Activated CD8-positive, alpha-beta T cell treated with anti-CD3 and anti-CD28 coated beads for 36 hours (primary cell): ENCODE measurements at regions not wholly inside any gene's neighbourhood (a gene's known extent, or its start where the extent isn't known, plus 50 kb on each side); places are given as distances from the start of the nearest gene placed in this dataset.
"Not testable (repeated sequence)": the region's sequence is repeated elsewhere in the genome, so short reads cannot be mapped to it uniquely, and the experiment has no call there.

ENCODE experiments used
- ATAC-seq: fragments of 200-7000 bp; cut with Tn5 transposase; one replicate; pipeline ENCODE4 v1.10.0; 2021; ENCODE audit warnings: mild to moderate bottlenecking, moderate library complexity
- CTCF ChIA-PET: fragments of 350-600 bp; sonication (Branson Sonifier 250); formaldehyde crosslinking; loops from one replicate; lab custom pipeline; 2021; ENCODE audit warnings: antibody characterized with exemption; lab: Charles Lee
- POLR2A ChIA-PET: fragments of 350-600 bp; sonication (Branson Sonifier 250); formaldehyde crosslinking; loops from one replicate; lab custom pipeline; 2021; ENCODE audit warnings: antibody characterized with exemption; lab: Charles Lee
- DNase-seq: peaks from one replicate; pipeline ENCODE4 v3.0.0-alpha.2; 2020
- H3K27ac Mint-ChIP-seq: one replicate; pipeline ENCODE4 v1.8.0; 2021; ENCODE audit warnings: mild to moderate bottlenecking, mixed read lengths
- H3K27me3 Mint-ChIP-seq: one replicate; pipeline ENCODE4 v1.8.0; 2021; ENCODE audit warnings: mixed read lengths
- H3K36me3 Mint-ChIP-seq: one replicate; pipeline ENCODE4 v1.8.0; 2021; ENCODE audit warnings: low read depth, mixed read lengths
- H3K4me1 Mint-ChIP-seq: one replicate; pipeline ENCODE4 v1.8.0; 2021; ENCODE audit warnings: low read depth, mixed read lengths
- H3K4me3 Mint-ChIP-seq: one replicate; pipeline ENCODE4 v1.8.0; 2021; ENCODE audit warnings: mild to moderate bottlenecking, moderate library complexity, mixed read lengths
- H3K9me3 Mint-ChIP-seq: one replicate; pipeline ENCODE4 v1.8.0; 2021; ENCODE audit warnings: mixed read lengths
- CTCF ChIP-seq: fragments of 200-600 bp; IDR thresholded peaks from one replicate; pipeline ENCODE4 v1.8.0; 2022; ENCODE audit warnings: antibody characterized with exemption, mild to moderate bottlenecking
- intact Hi-C: fragments of 100-400 bp; cut with micrococcal nuclease; formaldehyde crosslinking; loops from one replicate; pipeline ENCODE4 v1.10.0; 2022

- H3K27ac Mint-ChIP-seq, result no peak overlapping the region
- no peaks in the 10 kb centered on the region for H3K4me1 Mint-ChIP-seq
- H3K27me3 Mint-ChIP-seq, result no peaks in the 10 kb centered on the region
- H3K9me3 Mint-ChIP-seq, result no peaks in the 10 kb centered on the region
- H3K4me3 Mint-ChIP-seq, result no peak overlapping the region
- no peak for DNase-seq
- no peaks in the 10 kb centered on the region for H3K36me3 Mint-ChIP-seq
- POLR2A ChIA-PET, result no interaction called here
- ATAC-seq, result no peak
- CTCF ChIA-PET, result no interaction called here
- TF ChIP-seq CTCF, result no peak
- intact Hi-C loops, result no loop called here
These were observed 473.3 kb downstream of the FBXO15 start for GRCh38 chr18:73674125-73674865.

GRCh38 chr18:73671480-73671879 is 476.2 kb downstream of the FBXO15 start:
- H3K4me1 Mint-ChIP-seq, ATAC-seq, intact Hi-C loops, H3K36me3 Mint-ChIP-seq, H3K27me3 Mint-ChIP-seq, POLR2A ChIA-PET, DNase-seq, H3K4me3 Mint-ChIP-seq, H3K27ac Mint-ChIP-seq, H3K9me3 Mint-ChIP-seq, CTCF ChIA-PET: not testable (repeated sequence)

GRCh38 chr18:73670524-73670923 is 477.1 kb downstream of the FBXO15 start:
- ChIA-PET CTCF (no interaction called here), POLR2A (interaction anchor here (0.7 kb wide), 1 partner anchor 49 kb away, joined by 3 read pairs; no protein-coding TSS in a partner anchor)
- intact Hi-C loops, result no loop called here
- H3K4me1 Mint-ChIP-seq, result no peaks in the 10 kb centered on the region
- ATAC-seq (no peak), DNase-seq (no peak)
- H3K27me3 Mint-ChIP-seq, result no peaks in the 10 kb centered on the region
- no peak overlapping the region for H3K4me3 Mint-ChIP-seq
- H3K9me3 Mint-ChIP-seq, result no peaks in the 10 kb centered on the region
- no peak overlapping the region for H3K27ac Mint-ChIP-seq
- TF ChIP-seq CTCF, result no peak
- no peaks in the 10 kb centered on the region for H3K36me3 Mint-ChIP-seq

- DNase-seq (no peak), ATAC-seq (no peak)
- intact Hi-C loops, result no loop called here
- no peaks in the 10 kb centered on the region for H3K4me1 Mint-ChIP-seq
- ChIA-PET CTCF (no interaction called here), POLR2A (no interaction called here)
- H3K27me3 Mint-ChIP-seq, result no peaks in the 10 kb centered on the region
- H3K9me3 Mint-ChIP-seq, result no peaks in the 10 kb centered on the region
- no peak overlapping the region for H3K27ac Mint-ChIP-seq
- H3K4me3 Mint-ChIP-seq, result no peak overlapping the region
- no peak for TF ChIP-seq CTCF
- H3K36me3 Mint-ChIP-seq, result no peaks in the 10 kb centered on the region
These were observed 477.6 kb downstream of the FBXO15 start for GRCh38 chr18:73670039-73670438.

GRCh38 chr18:73669297-73669696 is 478.3 kb downstream of the FBXO15 start:
- no peaks in the 10 kb centered on the region for H3K36me3 Mint-ChIP-seq
- no peak overlapping the region for H3K4me3 Mint-ChIP-seq
- intact Hi-C loops, result no loop called here
- H3K27me3 Mint-ChIP-seq, result no peaks in the 10 kb centered on the region
- TF ChIP-seq CTCF, result no peak
- no peak for DNase-seq
- no peak overlapping the region for H3K27ac Mint-ChIP-seq
- CTCF ChIA-PET, result no interaction called here
- no peaks in the 10 kb centered on the region for H3K4me1 Mint-ChIP-seq
- POLR2A ChIA-PET, result no interaction called here
- no peak for ATAC-seq
- no peaks in the 10 kb centered on the region for H3K9me3 Mint-ChIP-seq
